Stimulated activated CD8-positive, alpha-beta memory T cell treated with anti-CD3 and anti-CD28 coated beads, Interleukin-7, amount 100 ng/mL, for 48 hours (primary cell): ENCODE measurements at regions not wholly inside any gene's neighbourhood (a gene's known extent, or its start where the extent isn't known, plus 50 kb on each side); places are given as distances from the start of the nearest gene placed in this dataset.
"Not testable (repeated sequence)": the region's sequence is repeated elsewhere in the genome, so short reads cannot be mapped to it uniquely, and the experiment has no call there.

Experiments
- DNase-seq, 2 donors: peaks; one replicate each; pipeline ENCODE4 v3.0.0-alpha.2; 2020; ENCODE audit warnings: low read depth in 1 of 2; ENCODE audit errors: extremely low read depth in 1 of 2

- DNase-seq: no peak
Observed at GRCh38 chr14:27528328-27528727, 930.5 kb upstream of the NOVA1 start.

GRCh38 chr14:27536748-27537147 lies 938.9 kb upstream of the NOVA1 start:
- DNase-seq: no peak

- no peak for DNase-seq
Observed at GRCh38 chr14:27546111-27546510, 948.3 kb upstream of the NOVA1 start.

GRCh38 chr14:27553790-27554189 lies 956.0 kb upstream of the NOVA1 start:
- DNase-seq: no peak

- no peak for DNase-seq
Observed at GRCh38 chr14:27557445-27557844, 959.6 kb upstream of the NOVA1 start.

- no peak for DNase-seq
Observed at GRCh38 chr14:27559848-27560247, 962.0 kb upstream of the NOVA1 start.

- DNase-seq: no peak
Observed at GRCh38 chr14:27566843-27567382, 969.1 kb upstream of the NOVA1 start.

- no peak for DNase-seq
Observed at GRCh38 chr14:27573018-27573417, 975.2 kb upstream of the NOVA1 start.

- DNase-seq: no peak
Observed at GRCh38 chr14:27587103-27587502, 989.3 kb upstream of the NOVA1 start.

GRCh38 chr14:27605282-27605681 lies 1007.4 kb upstream of the NOVA1 start:
- DNase-seq: no peak

GRCh38 chr14:27608377-27608776 lies 1010.5 kb upstream of the NOVA1 start:
- DNase-seq: no peak

GRCh38 chr14:27612121-27612520 lies 1014.3 kb upstream of the NOVA1 start:
- DNase-seq: no peak

- no peak for DNase-seq
Observed at GRCh38 chr14:27613102-27613501, 1015.3 kb upstream of the NOVA1 start.

GRCh38 chr14:27623782-27624181 lies 1025.9 kb upstream of the NOVA1 start:
- DNase-seq: no peak

- DNase-seq: no peak
Observed at GRCh38 chr14:27634056-27634970, 1036.5 kb upstream of the NOVA1 start.

GRCh38 chr14:27640688-27641087 lies 1042.9 kb upstream of the NOVA1 start:
- not testable (repeated sequence) for DNase-seq

- no peak for DNase-seq
Observed at GRCh38 chr14:27642251-27642866, 1044.5 kb upstream of the NOVA1 start.

GRCh38 chr14:27660683-27661082 lies 1062.8 kb upstream of the NOVA1 start:
- DNase-seq: no peak

GRCh38 chr14:27668531-27668930 lies 1070.7 kb upstream of the NOVA1 start:
- DNase-seq: no peak

GRCh38 chr14:27672047-27672446 lies 1074.2 kb upstream of the NOVA1 start:
- DNase-seq: no peak

- not testable (repeated sequence) for DNase-seq
Observed at GRCh38 chr14:27672811-27673737, 1075.2 kb upstream of the NOVA1 start.
